Inferior parietal cortex (tissue), 1 donor: ENCODE measurements at regions not wholly inside any gene's neighbourhood (a gene's known extent, or its start where the extent isn't known, plus 50 kb on each side); places are given as distances from the start of the nearest gene placed in this dataset.

Experiments used
- DNase-seq: peaks from one replicate; pipeline ENCODE4 v3.0.0-alpha.2; 2016; ENCODE audit errors: extremely low spot score

GRCh38 chr5:27316271-27316650 lies 277.9 kb upstream of the CDH9 start:
- no peak for DNase-seq

- no peak for DNase-seq
Measured at GRCh38 chr5:27315363-27316270, 277.2 kb upstream of the CDH9 start.

GRCh38 chr5:27313549-27313948 lies 275.2 kb upstream of the CDH9 start:
- no peak for DNase-seq

- no peak for DNase-seq
Measured at GRCh38 chr5:27312291-27312893, 274.0 kb upstream of the CDH9 start.

- DNase-seq: no peak
Measured at GRCh38 chr5:27311544-27311943, 273.2 kb upstream of the CDH9 start.

- no peak for DNase-seq
Measured at GRCh38 chr5:27308153-27308552, 269.8 kb upstream of the CDH9 start.

GRCh38 chr5:27290172-27290571 lies 251.8 kb upstream of the CDH9 start:
- DNase-seq: no peak

- no peak for DNase-seq
Measured at GRCh38 chr5:27276119-27276518, 237.7 kb upstream of the CDH9 start.

GRCh38 chr5:27275345-27275744 lies 237.0 kb upstream of the CDH9 start:
- no peak for DNase-seq

- no peak for DNase-seq
Measured at GRCh38 chr5:27269766-27270165, 231.4 kb upstream of the CDH9 start.

- no peak for DNase-seq
Measured at GRCh38 chr5:27267209-27267824, 228.9 kb upstream of the CDH9 start.

GRCh38 chr5:27266184-27266583 lies 227.8 kb upstream of the CDH9 start:
- DNase-seq: no peak

- no peak for DNase-seq
Measured at GRCh38 chr5:27257696-27258095, 219.3 kb upstream of the CDH9 start.

GRCh38 chr5:27252911-27253310 lies 214.5 kb upstream of the CDH9 start:
- DNase-seq: no peak

- DNase-seq: no peak
Measured at GRCh38 chr5:27242258-27242626, 203.9 kb upstream of the CDH9 start.

- no peak for DNase-seq
Measured at GRCh38 chr5:27241564-27242257, 203.3 kb upstream of the CDH9 start.

- no peak for DNase-seq
Measured at GRCh38 chr5:27240791-27241190, 202.4 kb upstream of the CDH9 start.

GRCh38 chr5:27234916-27235315 lies 196.5 kb upstream of the CDH9 start:
- no peak for DNase-seq

- no peak for DNase-seq
Measured at GRCh38 chr5:27221410-27221809, 183.0 kb upstream of the CDH9 start.

- DNase-seq: no peak
Measured at GRCh38 chr5:27220752-27221151, 182.4 kb upstream of the CDH9 start.

- no peak for DNase-seq
Measured at GRCh38 chr5:27217977-27218376, 179.6 kb upstream of the CDH9 start.
